Adrenal gland (tissue), 9 donors: ENCODE measurements at regions not wholly inside any gene's neighbourhood (a gene's known extent, or its start where the extent isn't known, plus 50 kb on each side); places are given as distances from the start of the nearest gene placed in this dataset.
"Not testable (repeated sequence)": the region's sequence is repeated elsewhere in the genome, so short reads cannot be mapped to it uniquely, and the experiment has no call there.

ENCODE experiments used
- DNase-seq, 7 donors: peaks; one replicate each; pipeline ENCODE4 v3.0.0-alpha.2; 2019 to 2020
- H3K27ac ChIP-seq, 5 donors: fragments of 200-600 bp; sonication (generic) in 4 of 5; 1 replicate in 3 of 5; 2 replicates in 2 of 5; pipeline versions ENCODE4 v1.5.1 to v1.8.0; 2016 to 2020; ENCODE audit warnings: mild to moderate bottlenecking in 1 of 5
- H3K27me3 ChIP-seq: fragments of 200-600 bp; 2 replicates; pipeline ENCODE4 v1.8.0; 2021
- H3K36me3 ChIP-seq, 2 donors: fragments of 200-600 bp; replicated peaks in 1 of 2; 1 replicate in 1 of 2; 2 replicates in 1 of 2; pipeline versions ENCODE4 v1.5.1 to v1.8.0; 2018 to 2022
- H3K4me1 ChIP-seq, 2 donors: fragments of 200-600 bp; replicated peaks in 1 of 2; 1 replicate in 1 of 2; 2 replicates in 1 of 2; pipeline versions ENCODE4 v1.5.1 to v1.8.0; 2018 to 2021
- H3K4me3 ChIP-seq, 4 donors: fragments of 200-600 bp; sonication (generic) in 3 of 4; one replicate each; pipeline ENCODE4 v1.5.1; 2016 to 2018
- H3K9me3 ChIP-seq, 3 donors: fragments of 200-600 bp; sonication (generic) in 1 of 3; replicated peaks in 1 of 3; 1 replicate in 2 of 3; 2 replicates in 1 of 3; pipeline versions ENCODE4 v1.5.1 to v1.8.0; 2016 to 2021
- POLR2A ChIP-seq, 2 donors: fragments of 450-650 bp; IDR thresholded peaks; one replicate each; pipeline ENCODE4 v1.6.1; 2017; ENCODE audit warnings: antibody characterized with exemption in 2 of 2, mild to moderate bottlenecking in 2 of 2, moderate library complexity in 1 of 2
- WGBS, 4 donors: extraction: QIAGEN DNeasy Blood & Tissue Kit in 2 of 4; methylation state at CpG; one replicate each; pipeline versions ENCODE4 v1.1.5 to v1.1.7; 2013 to 2017; 5-methylcytosine and 5-hydroxymethylcytosine counted together
- intact Hi-C, 2 donors: fragments of 100-400 bp; cut with DNase I; formaldehyde crosslinking; loops; one replicate each; pipeline versions ENCODE4 v1.14.1 to v1.15.0; 2022 to 2023
- TF ChIP-seq, protein P1 (sequence below), 6 experiments: fragments of 450-650 bp in 4 of 6; fragments of 200-600 bp in 2 of 6; sonication (generic) in 1 of 6; IDR thresholded peaks; 1 replicate in 5 of 6; 2 replicates in 1 of 6; pipeline versions ENCODE4 v1.5.1 to v1.8.0; 2016 to 2021; ENCODE audit warnings: antibody characterized with exemption in 6 of 6, mild to moderate bottlenecking in 2 of 6, moderate library complexity in 1 of 6
- donor health status: healthy with polysubstance abuse.
- donor health status: Bipolar disorder and iron deficiency.
- donor health status: DM: yes; HTN: yes; CAD: no.
- donor health status: DM: no; HTN: no; CAD: no.
- donor health status: DM: no; HTN: no; CAD: no.

DNA sequence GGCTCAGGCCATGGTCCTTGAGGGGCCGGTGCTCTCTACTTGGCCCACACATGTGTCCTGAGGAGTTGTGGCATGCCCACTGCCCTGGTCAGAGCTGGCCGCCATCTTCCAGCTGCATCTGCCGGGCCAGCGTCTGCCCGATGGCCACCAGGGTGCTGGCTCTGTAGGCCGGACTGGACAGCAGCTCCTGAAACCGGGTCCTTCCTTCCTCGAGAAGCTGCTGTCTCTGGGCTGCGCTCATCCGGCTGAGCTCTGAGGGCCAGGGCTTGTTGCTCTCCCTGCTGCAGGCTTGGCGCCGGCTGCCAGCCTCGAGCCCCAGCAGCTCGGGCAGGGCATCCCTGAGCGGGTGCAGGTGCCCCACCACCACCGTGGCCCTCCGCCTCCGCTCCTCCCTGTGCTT, 182.1 kb downstream of the POTEC start:
- H3K27me3 ChIP-seq, H3K27ac ChIP-seq, H3K36me3 ChIP-seq, intact Hi-C loops, H3K9me3 ChIP-seq, H3K4me3 ChIP-seq, H3K4me1 ChIP-seq, DNase-seq: not testable (repeated sequence)
- WGBS, 4 donors: 80 to 98% (median 90%) methylated on average over 8 to 18 of the region's 18 CpGs

GRCh38 chr18:14357553-14358297, 185.7 kb downstream of the POTEC start:
- DNase-seq, H3K9me3 ChIP-seq, H3K27me3 ChIP-seq, H3K4me1 ChIP-seq, H3K4me3 ChIP-seq, intact Hi-C loops, H3K27ac ChIP-seq, H3K36me3 ChIP-seq: not testable (repeated sequence)
- WGBS, 4 donors: 83 to 92% (median 83%) methylated on average over 20 to 22 of the region's 22 CpGs

DNA sequence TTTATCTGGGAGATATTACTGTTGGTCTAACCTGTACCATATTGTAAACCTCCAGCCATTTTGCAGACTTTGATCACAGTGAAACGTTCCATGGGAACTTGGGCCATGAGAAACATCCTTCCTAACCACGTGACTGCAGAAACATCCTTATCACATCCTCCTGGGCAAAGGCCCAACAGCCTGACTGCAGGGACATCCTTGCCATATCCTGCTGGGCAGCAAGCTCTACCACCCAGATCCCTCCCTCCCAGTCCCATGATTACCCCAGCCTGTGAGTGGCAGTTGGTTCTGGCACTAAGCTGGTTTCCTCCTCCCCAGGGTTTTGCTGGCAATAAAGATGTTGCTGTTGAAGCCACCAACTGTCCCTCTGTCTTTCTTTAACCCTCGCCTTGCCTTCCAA, 201.2 kb downstream of the POTEC start:
- intact Hi-C loops, H3K9me3 ChIP-seq, H3K27ac ChIP-seq, H3K4me1 ChIP-seq, H3K36me3 ChIP-seq, H3K4me3 ChIP-seq, H3K27me3 ChIP-seq: not testable (repeated sequence)
- peak in 2 of 7 donors; percentile 15 to 21 for DNase-seq
- 30 to 41% (median 36%) methylated on average over 3 of the region's 3 CpGs for WGBS, 4 donors

- H3K36me3 ChIP-seq, intact Hi-C loops, H3K27ac ChIP-seq, H3K27me3 ChIP-seq, DNase-seq, H3K4me1 ChIP-seq, H3K4me3 ChIP-seq, H3K9me3 ChIP-seq: not testable (repeated sequence)
- 56 to 100% (median 88%) methylated on average over 1 to 6 of the region's 6 CpGs for WGBS, 4 donors
These were observed 203.8 kb upstream of the ZNF519 start for GRCh38 chr18:14336017-14336416.

- H3K4me3 ChIP-seq, H3K36me3 ChIP-seq, DNase-seq, H3K27me3 ChIP-seq, intact Hi-C loops, H3K4me1 ChIP-seq, H3K9me3 ChIP-seq, H3K27ac ChIP-seq: not testable (repeated sequence)
- WGBS, 4 donors: 61 to 86% (median 71%) methylated on average over 4 of the region's 4 CpGs
These were observed 189.0 kb upstream of the ZNF519 start for GRCh38 chr18:14321217-14321616.

DNA sequence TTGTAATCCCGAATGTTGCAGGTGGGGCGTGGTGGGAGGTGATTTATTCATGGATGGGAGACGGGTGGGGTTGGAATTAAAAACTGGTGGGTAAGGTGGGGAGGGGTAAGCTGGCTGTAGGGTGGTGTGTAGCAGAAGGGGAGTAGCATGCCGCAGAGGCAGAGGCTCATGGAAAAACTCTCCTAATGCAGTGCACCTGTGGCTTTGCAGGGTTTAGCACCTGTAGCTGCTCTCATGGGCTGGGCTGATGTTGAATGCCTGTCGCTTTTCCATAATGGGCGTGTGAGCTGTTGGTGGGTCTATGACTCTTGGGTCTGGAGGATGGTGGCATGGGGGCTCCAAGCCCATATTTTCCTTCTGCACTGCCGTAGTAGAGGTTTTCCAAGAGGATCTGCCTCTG, 169.0 kb upstream of the ZNF519 start:
- H3K4me3 ChIP-seq, H3K27ac ChIP-seq, intact Hi-C loops, H3K4me1 ChIP-seq, H3K9me3 ChIP-seq, DNase-seq, H3K36me3 ChIP-seq, H3K27me3 ChIP-seq: not testable (repeated sequence)
- WGBS, 4 donors: 76 to 94% (median 92%) methylated on average over 7 of the region's 7 CpGs

DNA sequence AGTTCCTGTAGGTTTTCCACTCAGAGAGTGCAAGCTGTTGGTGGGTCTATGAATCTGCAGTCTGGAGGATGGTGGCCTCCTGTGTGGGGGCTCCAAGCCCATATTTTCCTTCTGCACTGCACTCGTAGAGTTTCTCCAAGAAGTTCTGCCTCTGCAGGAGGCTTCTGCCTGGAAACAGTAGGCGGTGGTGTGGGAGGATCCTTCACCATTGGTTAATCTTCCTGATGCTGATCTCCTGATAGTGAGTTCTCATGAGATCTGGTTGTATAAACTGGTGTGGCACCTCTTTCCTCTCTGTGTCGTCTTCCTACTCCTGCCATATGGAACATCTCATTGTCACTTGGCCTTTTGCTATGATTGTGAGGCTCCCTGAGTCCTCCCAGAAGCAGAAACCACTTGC, 162.8 kb upstream of the ZNF519 start:
- H3K27ac ChIP-seq, DNase-seq, H3K36me3 ChIP-seq, intact Hi-C loops, H3K4me3 ChIP-seq, H3K4me1 ChIP-seq, H3K9me3 ChIP-seq, H3K27me3 ChIP-seq: not testable (repeated sequence)
- 66 to 81% (median 73%) methylated on average over 3 of the region's 3 CpGs for WGBS, 4 donors

DNA sequence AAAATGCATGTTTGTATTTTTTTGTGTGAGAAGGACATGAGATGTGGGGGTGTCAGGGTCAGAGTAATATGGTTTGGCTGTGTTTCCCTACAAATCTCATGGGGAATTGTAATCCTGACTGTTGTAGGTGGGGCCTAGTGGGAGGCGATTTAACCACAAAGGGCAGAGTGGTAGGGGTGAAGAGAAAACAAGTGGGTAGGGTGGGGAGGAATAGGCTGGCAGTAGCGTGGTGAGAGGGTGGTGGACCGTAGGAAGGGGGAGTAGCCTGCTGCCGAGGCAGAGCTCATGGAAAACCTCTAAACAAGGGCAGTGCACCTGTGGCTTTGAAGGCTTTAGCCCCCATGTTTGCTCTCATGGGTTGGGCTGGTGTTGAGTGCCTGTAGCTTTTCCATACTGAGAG, 152.8 kb upstream of the ZNF519 start:
- Histone ChIP-seq H3K27ac (no peak overlapping the region), H3K27me3 (no peaks in the 10 kb centered on the region), H3K4me1 (no peaks in the 10 kb centered on the region), H3K36me3 (no peaks in the 10 kb centered on the region), H3K4me3 (no peak overlapping the region), H3K9me3 (no peaks in the 10 kb centered on the region)
- 78 to 92% (median 84%) methylated on average over 4 of the region's 4 CpGs for WGBS, 4 donors
- intact Hi-C loops: no loop called here
- DNase-seq: no peak
- TF ChIP-seq, protein P1, sequence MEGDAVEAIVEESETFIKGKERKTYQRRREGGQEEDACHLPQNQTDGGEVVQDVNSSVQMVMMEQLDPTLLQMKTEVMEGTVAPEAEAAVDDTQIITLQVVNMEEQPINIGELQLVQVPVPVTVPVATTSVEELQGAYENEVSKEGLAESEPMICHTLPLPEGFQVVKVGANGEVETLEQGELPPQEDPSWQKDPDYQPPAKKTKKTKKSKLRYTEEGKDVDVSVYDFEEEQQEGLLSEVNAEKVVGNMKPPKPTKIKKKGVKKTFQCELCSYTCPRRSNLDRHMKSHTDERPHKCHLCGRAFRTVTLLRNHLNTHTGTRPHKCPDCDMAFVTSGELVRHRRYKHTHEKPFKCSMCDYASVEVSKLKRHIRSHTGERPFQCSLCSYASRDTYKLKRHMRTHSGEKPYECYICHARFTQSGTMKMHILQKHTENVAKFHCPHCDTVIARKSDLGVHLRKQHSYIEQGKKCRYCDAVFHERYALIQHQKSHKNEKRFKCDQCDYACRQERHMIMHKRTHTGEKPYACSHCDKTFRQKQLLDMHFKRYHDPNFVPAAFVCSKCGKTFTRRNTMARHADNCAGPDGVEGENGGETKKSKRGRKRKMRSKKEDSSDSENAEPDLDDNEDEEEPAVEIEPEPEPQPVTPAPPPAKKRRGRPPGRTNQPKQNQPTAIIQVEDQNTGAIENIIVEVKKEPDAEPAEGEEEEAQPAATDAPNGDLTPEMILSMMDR (IDR thresholded peaks at IDR 0.05): no peak
- no peak for TF ChIP-seq POLR2A (IDR thresholded peaks at IDR 0.05)

DNA sequence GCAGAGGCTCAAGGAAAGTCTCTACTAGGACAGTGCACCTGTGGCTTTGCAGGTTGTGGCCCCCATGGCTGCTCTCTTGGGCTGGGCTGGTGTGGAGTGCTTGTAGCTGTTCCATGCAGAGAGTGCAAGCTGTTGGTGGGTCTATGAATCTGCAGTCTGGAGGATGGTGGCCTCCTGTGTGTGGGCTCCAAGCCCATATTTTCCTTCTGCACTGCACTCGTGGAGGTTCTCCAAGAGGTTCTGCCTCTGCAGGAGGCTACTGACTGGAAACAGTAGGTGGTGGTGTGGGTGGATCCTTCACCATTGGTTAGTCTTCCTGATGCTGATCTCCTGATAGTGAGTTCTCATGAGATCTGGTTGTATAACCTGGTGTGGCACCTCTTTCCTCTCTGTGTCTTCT, 143.2 kb upstream of the ZNF519 start:
- intact Hi-C loops, H3K4me3 ChIP-seq, H3K27me3 ChIP-seq, DNase-seq, H3K36me3 ChIP-seq, H3K9me3 ChIP-seq, H3K27ac ChIP-seq, H3K4me1 ChIP-seq: not testable (repeated sequence)
- 82 to 87% (median 83%) methylated on average over 1 of the region's 1 CpG; no CpG with 5 or more reads in 1 of the 4 donors for WGBS, 4 donors

GRCh38 chr18:14265637-14266410, 133.6 kb upstream of the ZNF519 start:
- H3K27ac ChIP-seq: not testable (repeated sequence)

More at GRCh38 chr18:14265637-14266410, 133.6 kb upstream of the ZNF519 start:
- H3K9me3 ChIP-seq, H3K36me3 ChIP-seq, intact Hi-C loops, H3K4me3 ChIP-seq, H3K4me1 ChIP-seq, DNase-seq, H3K27me3 ChIP-seq: not testable (repeated sequence)
- 63 to 72% (median 69%) methylated on average over 6 of the region's 6 CpGs for WGBS, 4 donors
